ENCODE measurements at regions not wholly inside any gene's neighbourhood (a gene's known extent, or its start where the extent isn't known, plus 50 kb on each side); places are given as distances from the start of the nearest gene placed in this dataset.

- no peaks in the 10 kb centered on the region for H3K27me3 ChIP-seq (ENCODE audit: control insufficient read depth, insufficient read depth, low read length)
- TF ChIP-seq, protein P1, sequence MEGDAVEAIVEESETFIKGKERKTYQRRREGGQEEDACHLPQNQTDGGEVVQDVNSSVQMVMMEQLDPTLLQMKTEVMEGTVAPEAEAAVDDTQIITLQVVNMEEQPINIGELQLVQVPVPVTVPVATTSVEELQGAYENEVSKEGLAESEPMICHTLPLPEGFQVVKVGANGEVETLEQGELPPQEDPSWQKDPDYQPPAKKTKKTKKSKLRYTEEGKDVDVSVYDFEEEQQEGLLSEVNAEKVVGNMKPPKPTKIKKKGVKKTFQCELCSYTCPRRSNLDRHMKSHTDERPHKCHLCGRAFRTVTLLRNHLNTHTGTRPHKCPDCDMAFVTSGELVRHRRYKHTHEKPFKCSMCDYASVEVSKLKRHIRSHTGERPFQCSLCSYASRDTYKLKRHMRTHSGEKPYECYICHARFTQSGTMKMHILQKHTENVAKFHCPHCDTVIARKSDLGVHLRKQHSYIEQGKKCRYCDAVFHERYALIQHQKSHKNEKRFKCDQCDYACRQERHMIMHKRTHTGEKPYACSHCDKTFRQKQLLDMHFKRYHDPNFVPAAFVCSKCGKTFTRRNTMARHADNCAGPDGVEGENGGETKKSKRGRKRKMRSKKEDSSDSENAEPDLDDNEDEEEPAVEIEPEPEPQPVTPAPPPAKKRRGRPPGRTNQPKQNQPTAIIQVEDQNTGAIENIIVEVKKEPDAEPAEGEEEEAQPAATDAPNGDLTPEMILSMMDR (IDR thresholded peaks at IDR 0.05; ENCODE audit: insufficient read depth, low read length, poor library complexity, severe bottlenecking) = no peak
- no peak overlapping the region for H3K4me3 ChIP-seq (ENCODE audit: low read depth, low read length)
- H3K36me3 ChIP-seq (ENCODE audit: control insufficient read depth, insufficient read depth, low read length) = no peaks in the 10 kb centered on the region
- no peak for DNase-seq (ENCODE audit: low read depth)
Measured at GRCh38 chr6:14744212-14744556, 501.7 kb upstream of the JARID2 start.

GRCh38 chr6:14746139-14746837 is 499.6 kb upstream of the JARID2 start:
- Histone ChIP-seq H3K4me3 (ENCODE audit: low read depth, low read length) (no peak overlapping the region), H3K36me3 (ENCODE audit: control insufficient read depth, insufficient read depth, low read length) (no peaks in the 10 kb centered on the region), H3K27me3 (ENCODE audit: control insufficient read depth, insufficient read depth, low read length) (no peaks in the 10 kb centered on the region)
- no peak for DNase-seq (ENCODE audit: low read depth)
- TF ChIP-seq, protein P1 (IDR thresholded peaks at IDR 0.05; ENCODE audit: insufficient read depth, low read length, poor library complexity, severe bottlenecking) = no peak

DNA sequence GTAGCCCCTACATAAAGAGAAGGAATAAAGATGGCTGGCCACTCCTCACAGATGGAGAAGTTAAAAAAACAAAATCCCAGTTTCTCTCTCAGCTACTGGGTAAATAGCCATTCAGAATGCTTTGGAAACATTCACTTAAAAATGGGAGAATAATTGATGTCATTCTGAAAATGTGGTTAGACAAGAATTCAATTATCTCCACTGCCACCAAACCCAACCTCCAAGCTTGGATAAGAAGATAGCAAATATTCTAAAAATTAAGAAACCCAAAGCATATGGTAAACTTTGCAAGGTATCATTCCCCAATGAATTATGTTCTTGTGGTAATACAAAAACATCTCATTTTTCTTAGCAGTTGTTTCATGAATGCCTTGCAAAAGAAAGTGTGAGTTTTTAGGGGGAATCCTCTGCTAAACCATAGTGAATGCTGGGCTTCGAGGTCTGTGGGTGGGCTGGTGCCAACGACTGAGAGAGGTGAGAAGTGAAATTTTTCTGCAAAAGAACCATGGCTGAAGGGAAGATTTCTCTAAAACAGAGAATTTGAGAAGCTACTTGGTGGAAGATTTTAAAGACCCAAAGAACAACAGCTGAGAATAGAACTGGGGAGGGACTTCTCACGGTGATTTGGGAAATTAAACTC is 497.9 kb upstream of the JARID2 start:
- TF ChIP-seq, protein P1 (IDR thresholded peaks at IDR 0.05; ENCODE audit: insufficient read depth, low read length, poor library complexity, severe bottlenecking) = no peak
- Histone ChIP-seq H3K36me3 (ENCODE audit: control insufficient read depth, insufficient read depth, low read length) (no peaks in the 10 kb centered on the region), H3K27me3 (ENCODE audit: control insufficient read depth, insufficient read depth, low read length) (no peaks in the 10 kb centered on the region), H3K4me3 (ENCODE audit: low read depth, low read length) (no peak overlapping the region)
- no peak for DNase-seq (ENCODE audit: low read depth)

- DNase-seq (ENCODE audit: low read depth) = no peak
- Histone ChIP-seq H3K27me3 (ENCODE audit: control insufficient read depth, insufficient read depth, low read length) (no peaks in the 10 kb centered on the region), H3K4me3 (ENCODE audit: low read depth, low read length) (no peak overlapping the region), H3K36me3 (ENCODE audit: control insufficient read depth, insufficient read depth, low read length) (no peaks in the 10 kb centered on the region)
- TF ChIP-seq, protein P1 (IDR thresholded peaks at IDR 0.05; ENCODE audit: insufficient read depth, low read length, poor library complexity, severe bottlenecking) = no peak
Measured at GRCh38 chr6:14748679-14749078, 497.2 kb upstream of the JARID2 start.

- DNase-seq (ENCODE audit: low read depth) = no peak
- Histone ChIP-seq H3K36me3 (ENCODE audit: control insufficient read depth, insufficient read depth, low read length) (no peaks in the 10 kb centered on the region), H3K27me3 (ENCODE audit: control insufficient read depth, insufficient read depth, low read length) (no peaks in the 10 kb centered on the region), H3K4me3 (ENCODE audit: low read depth, low read length) (no peak overlapping the region)
- TF ChIP-seq, protein P1 (IDR thresholded peaks at IDR 0.05; ENCODE audit: insufficient read depth, low read length, poor library complexity, severe bottlenecking) = no peak
Measured at GRCh38 chr6:14750059-14750661, 495.7 kb upstream of the JARID2 start.
